ENCODE measurements at regions not wholly inside any gene's neighbourhood (a gene's known extent, or its start where the extent isn't known, plus 50 kb on each side); places are given as distances from the start of the nearest gene placed in this dataset.

- Histone ChIP-seq H3K4me3 (replicated peaks in 1 of 3) (no peak overlapping the region), H3K27me3 (no peaks in the 10 kb centered on the region), H3K27ac (no peak overlapping the region), H3K36me3 (no peaks in the 10 kb centered on the region), H3K9me3 (no peaks in the 10 kb centered on the region), H3K4me1 (no peaks in the 10 kb centered on the region)
- no peak for DNase-seq
- no peak for TF ChIP-seq POLR2A (IDR thresholded peaks at IDR 0.05)
- TF ChIP-seq, protein P1, sequence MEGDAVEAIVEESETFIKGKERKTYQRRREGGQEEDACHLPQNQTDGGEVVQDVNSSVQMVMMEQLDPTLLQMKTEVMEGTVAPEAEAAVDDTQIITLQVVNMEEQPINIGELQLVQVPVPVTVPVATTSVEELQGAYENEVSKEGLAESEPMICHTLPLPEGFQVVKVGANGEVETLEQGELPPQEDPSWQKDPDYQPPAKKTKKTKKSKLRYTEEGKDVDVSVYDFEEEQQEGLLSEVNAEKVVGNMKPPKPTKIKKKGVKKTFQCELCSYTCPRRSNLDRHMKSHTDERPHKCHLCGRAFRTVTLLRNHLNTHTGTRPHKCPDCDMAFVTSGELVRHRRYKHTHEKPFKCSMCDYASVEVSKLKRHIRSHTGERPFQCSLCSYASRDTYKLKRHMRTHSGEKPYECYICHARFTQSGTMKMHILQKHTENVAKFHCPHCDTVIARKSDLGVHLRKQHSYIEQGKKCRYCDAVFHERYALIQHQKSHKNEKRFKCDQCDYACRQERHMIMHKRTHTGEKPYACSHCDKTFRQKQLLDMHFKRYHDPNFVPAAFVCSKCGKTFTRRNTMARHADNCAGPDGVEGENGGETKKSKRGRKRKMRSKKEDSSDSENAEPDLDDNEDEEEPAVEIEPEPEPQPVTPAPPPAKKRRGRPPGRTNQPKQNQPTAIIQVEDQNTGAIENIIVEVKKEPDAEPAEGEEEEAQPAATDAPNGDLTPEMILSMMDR (IDR thresholded peaks at IDR 0.05), result no peak
- WGBS, 2 donors, result 93 to 94% methylated on average over 10 of the region's 10 CpGs
- intact Hi-C loops (cut with DNase I), result no loop called here
Observed at GRCh38 chr2:19653509-19653908, 248.3 kb downstream of the TTC32 start.

- Histone ChIP-seq H3K9me3 (no peaks in the 10 kb centered on the region), H3K4me3 (replicated peaks in 1 of 3) (no peak overlapping the region), H3K4me1 (no peaks in the 10 kb centered on the region), H3K27me3 (no peaks in the 10 kb centered on the region), H3K27ac (no peak overlapping the region), H3K36me3 (no peaks in the 10 kb centered on the region)
- 73 to 92% methylated on average over 1 of the region's 1 CpG for WGBS, 2 donors
- no peak for DNase-seq
- no peak for TF ChIP-seq POLR2A (IDR thresholded peaks at IDR 0.05)
- TF ChIP-seq, protein P1 (IDR thresholded peaks at IDR 0.05), result no peak
- intact Hi-C loops (cut with DNase I), result no loop called here
Observed at GRCh38 chr2:19652811-19653210, 249.0 kb downstream of the TTC32 start.

GRCh38 chr2:19651466-19651865 lies 250.3 kb downstream of the TTC32 start:
- intact Hi-C loops (cut with DNase I), result no loop called here
- Histone ChIP-seq H3K4me3 (replicated peaks in 1 of 3) (no peak overlapping the region), H3K27ac (no peak overlapping the region), H3K9me3 (no peaks in the 10 kb centered on the region), H3K27me3 (no peaks in the 10 kb centered on the region), H3K4me1 (no peaks in the 10 kb centered on the region), H3K36me3 (no peaks in the 10 kb centered on the region)
- no peak for DNase-seq
- 83 to 84% methylated on average over 4 of the region's 4 CpGs for WGBS, 2 donors
- no peak for TF ChIP-seq POLR2A (IDR thresholded peaks at IDR 0.05)
- TF ChIP-seq, protein P1 (IDR thresholded peaks at IDR 0.05), result no peak

GRCh38 chr2:19649785-19650380 lies 251.9 kb downstream of the TTC32 start:
- DNase-seq, result no peak
- Histone ChIP-seq H3K36me3 (no peaks in the 10 kb centered on the region), H3K4me3 (replicated peaks in 1 of 3) (no peak overlapping the region), H3K9me3 (no peaks in the 10 kb centered on the region), H3K4me1 (no peaks in the 10 kb centered on the region), H3K27ac (no peak overlapping the region), H3K27me3 (no peaks in the 10 kb centered on the region)
- intact Hi-C loops (cut with DNase I), result no loop called here
- no peak for TF ChIP-seq POLR2A (IDR thresholded peaks at IDR 0.05)
- TF ChIP-seq, protein P1 (IDR thresholded peaks at IDR 0.05), result no peak
- 78 to 85% methylated on average over 8 of the region's 8 CpGs for WGBS, 2 donors

GRCh38 chr2:19649142-19649541 lies 252.6 kb downstream of the TTC32 start:
- no peak for DNase-seq
- Histone ChIP-seq H3K4me1 (no peaks in the 10 kb centered on the region), H3K27me3 (no peaks in the 10 kb centered on the region), H3K4me3 (replicated peaks in 1 of 3) (no peak overlapping the region), H3K27ac (no peak overlapping the region), H3K36me3 (no peaks in the 10 kb centered on the region), H3K9me3 (no peaks in the 10 kb centered on the region)
- WGBS, 2 donors, result 92 to 94% methylated on average over 1 of the region's 1 CpG
- TF ChIP-seq, protein P1 (IDR thresholded peaks at IDR 0.05), result no peak
- TF ChIP-seq POLR2A (IDR thresholded peaks at IDR 0.05), result no peak
- intact Hi-C loops (cut with DNase I), result no loop called here
